ENCODE measurements at regions not wholly inside any gene's neighbourhood (a gene's known extent, or its start where the extent isn't known, plus 50 kb on each side); places are given as distances from the start of the nearest gene placed in this dataset.

DNA sequence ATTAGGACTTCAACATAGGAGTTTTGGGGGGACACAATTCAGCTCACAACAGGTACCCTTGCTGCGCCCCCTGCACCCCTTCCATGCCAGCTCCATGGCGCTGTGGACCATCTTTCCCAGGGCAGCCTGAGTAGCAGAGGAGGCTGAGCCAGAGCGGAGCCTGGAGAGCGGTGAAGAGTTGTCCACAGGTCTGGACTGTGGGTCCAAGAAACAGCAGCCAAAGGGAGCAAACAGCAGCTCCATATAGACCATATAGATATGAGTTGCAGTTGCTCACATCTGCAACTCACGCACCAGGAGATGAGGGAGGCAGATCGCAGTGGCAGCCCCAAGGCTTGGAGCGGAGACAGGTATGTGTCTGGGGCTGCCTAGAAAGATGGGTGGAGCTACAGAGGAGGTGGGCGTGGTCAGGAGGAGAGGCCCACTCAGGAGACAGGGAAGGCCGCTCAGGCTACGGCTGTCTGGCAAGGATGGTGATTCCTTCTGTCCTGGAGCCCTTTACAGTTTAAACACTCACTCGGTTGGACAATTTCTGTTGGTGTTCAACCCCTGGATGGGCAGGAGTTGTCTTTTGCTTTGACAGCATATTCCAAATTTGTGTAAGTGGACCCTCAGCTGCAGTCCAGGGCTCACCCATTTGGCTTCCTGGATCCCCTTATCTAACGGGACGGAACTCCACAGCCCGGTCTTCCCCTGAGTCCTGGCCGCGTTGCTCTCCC, 155.1 kb downstream of the LPIN1 start:
- Histone ChIP-seq H3K27ac (no peak overlapping the region), H3K27me3 (no peaks in the 10 kb centered on the region), H3K4me3 (no peak overlapping the region), H3K4me1 (no peaks in the 10 kb centered on the region), H3K9me3 (no peaks in the 10 kb centered on the region), H3K36me3 (no peaks in the 10 kb centered on the region)
- 92% methylated on average over 16 of the region's 16 CpGs for WGBS
- TF ChIP-seq POLR2A (IDR thresholded peaks at IDR 0.05) (no peak), POLR2AphosphoS5 (IDR thresholded peaks at IDR 0.05) (no peak), EP300 (IDR thresholded peaks at IDR 0.05) (no peak)
- TF ChIP-seq, protein P1, sequence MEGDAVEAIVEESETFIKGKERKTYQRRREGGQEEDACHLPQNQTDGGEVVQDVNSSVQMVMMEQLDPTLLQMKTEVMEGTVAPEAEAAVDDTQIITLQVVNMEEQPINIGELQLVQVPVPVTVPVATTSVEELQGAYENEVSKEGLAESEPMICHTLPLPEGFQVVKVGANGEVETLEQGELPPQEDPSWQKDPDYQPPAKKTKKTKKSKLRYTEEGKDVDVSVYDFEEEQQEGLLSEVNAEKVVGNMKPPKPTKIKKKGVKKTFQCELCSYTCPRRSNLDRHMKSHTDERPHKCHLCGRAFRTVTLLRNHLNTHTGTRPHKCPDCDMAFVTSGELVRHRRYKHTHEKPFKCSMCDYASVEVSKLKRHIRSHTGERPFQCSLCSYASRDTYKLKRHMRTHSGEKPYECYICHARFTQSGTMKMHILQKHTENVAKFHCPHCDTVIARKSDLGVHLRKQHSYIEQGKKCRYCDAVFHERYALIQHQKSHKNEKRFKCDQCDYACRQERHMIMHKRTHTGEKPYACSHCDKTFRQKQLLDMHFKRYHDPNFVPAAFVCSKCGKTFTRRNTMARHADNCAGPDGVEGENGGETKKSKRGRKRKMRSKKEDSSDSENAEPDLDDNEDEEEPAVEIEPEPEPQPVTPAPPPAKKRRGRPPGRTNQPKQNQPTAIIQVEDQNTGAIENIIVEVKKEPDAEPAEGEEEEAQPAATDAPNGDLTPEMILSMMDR (IDR thresholded peaks at IDR 0.05) = no peak
- DNase-seq (ENCODE audit: low spot score in 2 of 2) = no peak

DNA sequence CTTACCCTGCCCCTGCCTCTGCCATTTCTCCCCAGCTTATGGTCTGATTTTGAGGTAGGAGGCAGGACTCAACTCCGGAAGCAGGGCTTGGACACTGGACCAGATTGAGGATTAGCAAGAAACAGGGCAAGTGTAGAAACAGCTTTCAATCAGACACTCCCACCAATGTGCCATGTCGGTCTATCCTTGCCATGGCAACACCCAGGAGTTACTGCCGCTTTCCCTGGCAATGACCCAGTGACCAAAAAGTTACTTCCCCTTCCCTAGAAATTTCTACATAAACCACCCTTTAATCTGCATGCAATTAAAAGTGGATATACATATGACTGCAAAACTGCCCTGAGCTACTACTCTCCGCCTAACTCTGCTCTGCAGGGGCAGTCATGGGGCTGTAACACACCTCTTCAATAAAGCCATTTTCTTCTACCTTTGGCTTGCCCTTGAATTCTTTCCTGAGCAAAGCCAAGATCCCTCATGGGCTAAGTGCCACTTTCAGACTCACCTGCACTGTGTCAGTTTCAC, 156.7 kb downstream of the LPIN1 start:
- H3K27me3 ChIP-seq = no peaks in the 10 kb centered on the region
- H3K9me3 ChIP-seq = no peaks in the 10 kb centered on the region
- H3K27ac ChIP-seq = no peak overlapping the region
- H3K36me3 ChIP-seq = no peaks in the 10 kb centered on the region
- H3K4me1 ChIP-seq = no peaks in the 10 kb centered on the region
- DNase-seq (ENCODE audit: low spot score in 2 of 2) = no peak
- WGBS = 93% methylated on average over 4 of the region's 4 CpGs
- no peak for TF ChIP-seq POLR2A (IDR thresholded peaks at IDR 0.05)
- TF ChIP-seq POLR2AphosphoS5 (IDR thresholded peaks at IDR 0.05) = no peak
- TF ChIP-seq, protein P1 (IDR thresholded peaks at IDR 0.05) = no peak
- no peak for TF ChIP-seq EP300 (IDR thresholded peaks at IDR 0.05)
- H3K4me3 ChIP-seq = no peak overlapping the region

DNA sequence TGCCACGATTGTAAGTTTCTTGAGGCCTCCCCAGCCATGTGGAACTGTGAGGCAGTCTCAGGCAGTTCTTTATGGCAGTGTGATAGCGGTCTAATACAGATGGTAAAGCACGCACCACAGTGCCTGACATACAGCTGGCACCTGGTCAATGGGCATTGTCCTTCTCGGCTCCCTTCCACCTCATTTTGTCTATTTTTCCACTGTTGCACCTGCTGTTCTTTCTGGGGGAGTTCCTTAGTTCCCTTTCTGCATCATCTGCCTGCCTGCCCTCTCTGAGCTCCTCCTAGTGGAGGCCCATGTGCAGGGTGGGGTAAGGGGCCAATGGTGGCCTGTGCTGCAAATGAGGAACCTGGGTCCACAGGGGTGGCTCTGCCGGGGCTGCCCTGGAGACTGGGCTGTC, 157.6 kb downstream of the LPIN1 start:
- H3K4me1 ChIP-seq = no peaks in the 10 kb centered on the region
- H3K27me3 ChIP-seq = no peaks in the 10 kb centered on the region
- no peak for DNase-seq (ENCODE audit: low spot score in 2 of 2)
- no peak for TF ChIP-seq POLR2AphosphoS5 (IDR thresholded peaks at IDR 0.05)
- TF ChIP-seq, protein P1 (IDR thresholded peaks at IDR 0.05) = no peak
- no peak for TF ChIP-seq POLR2A (IDR thresholded peaks at IDR 0.05)
- no peak for TF ChIP-seq EP300 (IDR thresholded peaks at IDR 0.05)
- no peaks in the 10 kb centered on the region for H3K9me3 ChIP-seq
- 88% methylated on average over 5 of the region's 5 CpGs for WGBS
- no peak overlapping the region for H3K4me3 ChIP-seq
- no peaks in the 10 kb centered on the region for H3K36me3 ChIP-seq
- H3K27ac ChIP-seq = no peak overlapping the region

DNA sequence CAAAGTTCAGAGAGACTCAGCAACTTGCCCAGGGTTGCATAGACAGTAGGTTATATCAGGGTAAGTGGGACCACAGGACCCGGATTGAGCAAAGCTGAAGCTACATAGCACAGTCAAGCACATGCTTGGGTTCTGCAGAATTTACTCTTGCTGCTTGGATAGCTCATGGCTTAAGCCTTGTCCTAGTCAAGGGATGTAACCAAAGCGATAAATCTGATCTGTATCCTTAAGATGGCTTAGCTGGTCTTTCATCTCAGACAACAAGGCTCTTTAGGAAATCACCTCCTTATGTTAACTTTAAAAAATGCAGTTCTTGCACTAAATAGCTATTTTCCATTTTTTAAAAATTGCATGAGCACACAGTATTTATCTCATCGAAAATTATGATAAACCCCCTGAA, 158.5 kb downstream of the LPIN1 start:
- Histone ChIP-seq H3K4me3 (no peak overlapping the region), H3K4me1 (no peaks in the 10 kb centered on the region), H3K27ac (no peak overlapping the region), H3K9me3 (no peaks in the 10 kb centered on the region), H3K36me3 (no peaks in the 10 kb centered on the region), H3K27me3 (no peaks in the 10 kb centered on the region)
- TF ChIP-seq POLR2AphosphoS5 (IDR thresholded peaks at IDR 0.05) (no peak), EP300 (IDR thresholded peaks at IDR 0.05) (no peak), POLR2A (IDR thresholded peaks at IDR 0.05) (no peak)
- TF ChIP-seq, protein P1 (IDR thresholded peaks at IDR 0.05) = no peak
- no peak for DNase-seq (ENCODE audit: low spot score in 2 of 2)
- WGBS = 64% methylated on average over 3 of the region's 3 CpGs

DNA sequence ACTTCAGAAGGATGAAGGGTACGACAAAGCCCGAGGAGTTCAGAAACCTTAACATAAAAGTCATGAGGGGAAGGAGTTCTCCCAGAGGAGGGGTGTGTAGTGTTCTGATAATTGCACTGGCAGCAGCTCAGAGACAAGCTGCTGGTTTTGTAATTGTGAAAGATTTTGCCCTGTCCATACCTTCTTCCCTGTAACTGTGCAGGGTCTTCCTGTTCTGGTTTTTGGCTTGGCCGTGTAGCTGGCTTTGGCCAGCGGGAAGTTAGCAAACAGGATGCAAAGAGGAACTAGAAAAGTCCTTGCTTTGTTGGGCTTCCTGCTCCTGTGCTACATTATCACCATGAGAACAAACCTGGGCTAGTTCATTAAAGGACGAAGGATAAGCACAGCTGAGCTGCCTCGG, 160.8 kb downstream of the LPIN1 start:
- Histone ChIP-seq H3K4me1 (no peaks in the 10 kb centered on the region), H3K27me3 (no peaks in the 10 kb centered on the region), H3K27ac (no peak overlapping the region), H3K9me3 (no peaks in the 10 kb centered on the region), H3K4me3 (no peak overlapping the region), H3K36me3 (no peaks in the 10 kb centered on the region)
- no peak for DNase-seq (ENCODE audit: low spot score in 2 of 2)
- WGBS = 74% methylated on average over 6 of the region's 6 CpGs
- TF ChIP-seq, protein P1 (IDR thresholded peaks at IDR 0.05) = no peak
- TF ChIP-seq POLR2AphosphoS5 (IDR thresholded peaks at IDR 0.05) = no peak
- no peak for TF ChIP-seq EP300 (IDR thresholded peaks at IDR 0.05)
- no peak for TF ChIP-seq POLR2A (IDR thresholded peaks at IDR 0.05)

Data from suprapubic skin (tissue), 4 donors.